ENCODE measurements at regions not wholly inside any gene's neighbourhood (a gene's known extent, or its start where the extent isn't known, plus 50 kb on each side); places are given as distances from the start of the nearest gene placed in this dataset.
"Not testable (repeated sequence)": the region's sequence is repeated elsewhere in the genome, so short reads cannot be mapped to it uniquely, and the experiment has no call there.

GRCh38 chr1:98110674-98111073 is 189.8 kb upstream of the DPYD start:
- Histone ChIP-seq H2AFZ (ENCODE audit: low read depth) (no peak overlapping the region), H3K4me2 (no peak overlapping the region), H3K27me3 (ENCODE audit: insufficient read depth, low read depth) (no peaks in the 10 kb centered on the region), H3K4me1 (ENCODE audit: low read depth, poor library complexity, severe bottlenecking) (no peaks in the 10 kb centered on the region), H3K4me3 (IDR thresholded peaks at IDR 0.05; ENCODE audit: insufficient read depth, low read depth, low read length) (no peak overlapping the region), H3K79me2 (ENCODE audit: insufficient read depth, low read depth) (no peaks in the 10 kb centered on the region), H3K36me3 (ENCODE audit: insufficient read depth) (no peaks in the 10 kb centered on the region), H3K27ac (no peak overlapping the region), H3K9ac (no peak overlapping the region), H4K20me1 (ENCODE audit: insufficient read depth) (no peaks in the 10 kb centered on the region)
- no peak for TF ChIP-seq CTCF (conservative IDR thresholded peaks at IDR 0.05; ENCODE audit: low read depth, low read length)

GRCh38 chr1:98108378-98108777 is 187.5 kb upstream of the DPYD start:
- H3K9ac ChIP-seq; H4K20me1 ChIP-seq (ENCODE audit: insufficient read depth); H3K4me2 ChIP-seq; H3K4me3 ChIP-seq (IDR thresholded peaks at IDR 0.05; ENCODE audit: insufficient read depth, low read depth, low read length); H3K27ac ChIP-seq; H2AFZ ChIP-seq (ENCODE audit: low read depth); H3K4me1 ChIP-seq (ENCODE audit: low read depth, poor library complexity, severe bottlenecking); H3K27me3 ChIP-seq (ENCODE audit: insufficient read depth, low read depth); H3K36me3 ChIP-seq (ENCODE audit: insufficient read depth); H3K79me2 ChIP-seq (ENCODE audit: insufficient read depth, low read depth): not testable (repeated sequence)

- H3K27ac ChIP-seq, result no peak overlapping the region
Measured at GRCh38 chr1:98107256-98107655, 186.4 kb upstream of the DPYD start.

GRCh38 chr1:98104289-98104688 is 183.5 kb upstream of the DPYD start:
- Histone ChIP-seq H3K4me1 (ENCODE audit: low read depth, poor library complexity, severe bottlenecking) (no peaks in the 10 kb centered on the region), H3K9ac (no peak overlapping the region), H3K79me2 (ENCODE audit: insufficient read depth, low read depth) (no peaks in the 10 kb centered on the region), H3K27ac (no peak overlapping the region), H3K27me3 (ENCODE audit: insufficient read depth, low read depth) (no peaks in the 10 kb centered on the region), H3K4me2 (no peak overlapping the region), H4K20me1 (ENCODE audit: insufficient read depth) (no peaks in the 10 kb centered on the region), H2AFZ (ENCODE audit: low read depth) (no peak overlapping the region), H3K36me3 (ENCODE audit: insufficient read depth) (no peaks in the 10 kb centered on the region), H3K4me3 (IDR thresholded peaks at IDR 0.05; ENCODE audit: insufficient read depth, low read depth, low read length) (no peak overlapping the region)
- no peak for TF ChIP-seq CTCF (conservative IDR thresholded peaks at IDR 0.05; ENCODE audit: low read depth, low read length)

More at GRCh38 chr1:98107256-98107655, 186.4 kb upstream of the DPYD start:
- no peak for TF ChIP-seq CTCF (conservative IDR thresholded peaks at IDR 0.05; ENCODE audit: low read depth, low read length)
- Histone ChIP-seq H3K4me2 (no peak overlapping the region), H3K27me3 (ENCODE audit: insufficient read depth, low read depth) (no peaks in the 10 kb centered on the region), H3K9ac (no peak overlapping the region), H2AFZ (ENCODE audit: low read depth) (no peak overlapping the region), H3K79me2 (ENCODE audit: insufficient read depth, low read depth) (no peaks in the 10 kb centered on the region), H3K36me3 (ENCODE audit: insufficient read depth) (no peaks in the 10 kb centered on the region), H3K4me3 (IDR thresholded peaks at IDR 0.05; ENCODE audit: insufficient read depth, low read depth, low read length) (no peak overlapping the region), H3K4me1 (ENCODE audit: low read depth, poor library complexity, severe bottlenecking) (no peaks in the 10 kb centered on the region), H4K20me1 (ENCODE audit: insufficient read depth) (no peaks in the 10 kb centered on the region)

GRCh38 chr1:98103617-98104285 is 182.9 kb upstream of the DPYD start:
- Histone ChIP-seq H3K4me2 (no peak overlapping the region), H3K4me3 (IDR thresholded peaks at IDR 0.05; ENCODE audit: insufficient read depth, low read depth, low read length) (no peak overlapping the region), H3K27ac (no peak overlapping the region), H4K20me1 (ENCODE audit: insufficient read depth) (no peaks in the 10 kb centered on the region), H3K4me1 (ENCODE audit: low read depth, poor library complexity, severe bottlenecking) (no peaks in the 10 kb centered on the region), H3K79me2 (ENCODE audit: insufficient read depth, low read depth) (no peaks in the 10 kb centered on the region), H3K27me3 (ENCODE audit: insufficient read depth, low read depth) (no peaks in the 10 kb centered on the region), H3K36me3 (ENCODE audit: insufficient read depth) (no peaks in the 10 kb centered on the region), H3K9ac (no peak overlapping the region), H2AFZ (ENCODE audit: low read depth) (no peak overlapping the region)
- no peak for TF ChIP-seq CTCF (conservative IDR thresholded peaks at IDR 0.05; ENCODE audit: low read depth, low read length)

All from KMS-11 (cell line).